Small intestine (tissue), 7 donors: ENCODE measurements at regions not wholly inside any gene's neighbourhood (a gene's known extent, or its start where the extent isn't known, plus 50 kb on each side); places are given as distances from the start of the nearest gene placed in this dataset.

Source experiments
- DNase-seq, 2 donors: peaks; one replicate each; pipeline versions ENCODE4 v3.0.0 to v3.0.0-alpha.2; 2013
- FAIRE-seq: peaks from 2 replicates; lab custom pipeline; 2012; peaks lifted over from hg19 to GRCh38; lab: Jason Lieb, UNC
- H3K27ac ChIP-seq, 3 donors: one replicate each; pipeline ENCODE4 v1.5.1; 2013; ENCODE audit warnings: low read length in 2 of 3, mild to moderate bottlenecking in 2 of 3, control low read depth in 1 of 3, inconsistent platforms in 1 of 3, low read depth in 1 of 3, moderate library complexity in 1 of 3
- H3K27me3 ChIP-seq, 3 donors: one replicate each; pipeline ENCODE4 v1.6.1; 2013; ENCODE audit warnings: low read length in 3 of 3, inconsistent platforms in 1 of 3; ENCODE audit not compliant: control insufficient read depth in 3 of 3, insufficient read depth in 3 of 3
- H3K36me3 ChIP-seq, 3 donors: one replicate each; pipeline ENCODE4 v1.6.1; 2013; ENCODE audit warnings: low read length in 3 of 3, inconsistent platforms in 1 of 3, low read depth in 1 of 3, mild to moderate bottlenecking in 1 of 3, moderate library complexity in 1 of 3; ENCODE audit not compliant: control insufficient read depth in 3 of 3, insufficient read depth in 2 of 3
- H3K4me1 ChIP-seq, 3 donors: one replicate each; pipeline ENCODE4 v1.6.1; 2013; ENCODE audit warnings: low read length in 2 of 3, inconsistent platforms in 1 of 3, low read depth in 1 of 3, mild to moderate bottlenecking in 1 of 3, moderate library complexity in 1 of 3; ENCODE audit not compliant: control insufficient read depth in 3 of 3, insufficient read depth in 2 of 3
- H3K4me3 ChIP-seq, 3 donors: one replicate each; pipeline ENCODE4 v1.5.1; 2013; ENCODE audit warnings: low read length in 3 of 3, control low read depth in 1 of 3, inconsistent platforms in 1 of 3, low read depth in 1 of 3, mild to moderate bottlenecking in 1 of 3, moderate library complexity in 1 of 3
- H3K9me3 ChIP-seq, 2 donors: one replicate each; pipeline ENCODE4 v1.6.1; 2013; ENCODE audit warnings: low read depth in 1 of 2, low read length in 1 of 2; ENCODE audit not compliant: control insufficient read depth in 2 of 2, insufficient read depth in 1 of 2
- WGBS, 3 donors: extraction: QIAGEN DNeasy Blood & Tissue Kit; methylation state at CpG; one replicate each; pipeline ENCODE4 v1.1.7; 2013; 5-methylcytosine and 5-hydroxymethylcytosine counted together
- donor health status: healthy with polysubstance abuse.
- donor health status: control.
- donor health status: control.
- donor health status: Bipolar disorder and iron deficiency.
- donor health status: healthy.

- FAIRE-seq = no peak
- H3K27ac ChIP-seq = no peak overlapping the region
- H3K9me3 ChIP-seq = no peaks in the 10 kb centered on the region
- H3K4me1 ChIP-seq = peaks cover 0 to 17% (median 0%) of the 10 kb centered on the region in 3 donors
- WGBS, 3 donors = 58 to 73% (median 64%) methylated on average over 3 of the region's 3 CpGs
- DNase-seq = no peak
- no peak overlapping the region for H3K4me3 ChIP-seq
- H3K27me3 ChIP-seq = no peaks in the 10 kb centered on the region
- no peaks in the 10 kb centered on the region for H3K36me3 ChIP-seq
Measured at GRCh38 chr5:56557198-56557597, 258.2 kb upstream of the MAP3K1 start.

DNA sequence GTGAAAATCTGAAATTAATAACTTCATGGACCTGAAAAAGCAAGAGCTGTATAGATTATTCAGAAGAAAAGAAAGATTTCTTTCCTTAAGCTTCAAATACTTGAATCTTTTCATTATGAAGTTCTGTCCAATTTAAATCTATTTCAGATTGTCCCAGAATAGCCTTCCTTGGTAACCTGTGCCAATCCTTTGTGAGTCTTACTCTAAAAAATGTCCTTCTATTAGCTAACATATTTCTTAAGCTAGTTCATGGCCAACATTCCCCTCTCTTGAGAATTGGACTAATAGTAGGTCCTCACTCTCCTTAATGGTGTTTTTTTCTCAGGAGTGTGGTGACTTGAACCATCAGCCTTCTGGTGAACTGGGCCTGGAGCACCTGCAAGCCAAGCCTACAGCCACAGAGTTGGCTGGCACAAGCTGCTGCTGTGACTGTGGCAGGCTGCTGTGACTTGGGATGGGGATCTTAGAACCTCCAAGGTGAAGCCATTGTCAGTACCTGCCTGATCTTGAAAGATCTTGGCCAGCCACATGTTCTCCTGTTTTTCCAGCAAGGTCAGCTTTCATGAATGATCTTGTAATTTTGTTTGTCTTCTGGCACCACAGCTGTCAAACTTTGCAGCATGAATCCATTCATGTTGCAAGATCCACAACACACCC is 262.6 kb upstream of the MAP3K1 start:
- no peaks in the 10 kb centered on the region for H3K36me3 ChIP-seq
- FAIRE-seq (no peak), DNase-seq (no peak)

DNA sequence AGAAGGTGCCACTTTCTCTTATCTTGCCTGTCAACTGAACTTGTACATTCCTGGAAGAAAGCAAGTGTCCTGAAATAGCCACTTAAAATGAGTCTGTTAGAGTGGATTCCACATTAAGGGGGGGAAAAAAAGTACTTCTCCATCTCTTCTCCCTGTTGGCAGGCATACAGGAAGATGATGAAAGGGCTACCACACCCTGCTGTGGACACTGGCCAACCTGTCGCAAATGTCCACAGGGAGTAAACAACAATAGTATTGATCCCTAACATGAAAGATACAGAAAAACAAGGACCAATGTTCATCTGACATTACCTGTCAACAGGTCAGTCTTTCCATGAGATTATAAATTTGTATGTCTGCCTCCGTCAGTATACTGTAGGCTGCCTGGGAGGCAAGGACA is 265.1 kb upstream of the MAP3K1 start:
- Histone ChIP-seq H3K4me3 (no peak overlapping the region), H3K27me3 (no peaks in the 10 kb centered on the region), H3K36me3 (no peaks in the 10 kb centered on the region), H3K4me1 (peaks cover 0 to 2% (median 0%) of the 10 kb centered on the region in 3 donors), H3K27ac (no peak overlapping the region), H3K9me3 (no peaks in the 10 kb centered on the region)
- WGBS, 3 donors = 70 to 78% (median 70%) methylated on average over 2 of the region's 2 CpGs
- no peak for DNase-seq
- FAIRE-seq = no peak

More for the DNA sequence above, 262.6 kb upstream of the MAP3K1 start:
- H3K27me3 ChIP-seq = no peaks in the 10 kb centered on the region
- no peak overlapping the region for H3K27ac ChIP-seq
- H3K4me3 ChIP-seq = no peak overlapping the region
- no peaks in the 10 kb centered on the region for H3K9me3 ChIP-seq
- H3K4me1 ChIP-seq = peaks cover 0 to 3% (median 2%) of the 10 kb centered on the region in 3 donors

GRCh38 chr5:56549096-56549886 is 266.1 kb upstream of the MAP3K1 start:
- Histone ChIP-seq H3K27ac (no peak overlapping the region), H3K4me1 (peaks cover 0 to 2% (median 0%) of the 10 kb centered on the region in 3 donors), H3K36me3 (no peaks in the 10 kb centered on the region), H3K4me3 (no peak overlapping the region), H3K27me3 (no peaks in the 10 kb centered on the region), H3K9me3 (no peaks in the 10 kb centered on the region)
- 85 to 92% (median 86%) methylated on average over 3 of the region's 3 CpGs for WGBS, 3 donors
- FAIRE-seq (no peak), DNase-seq (no peak)

DNA sequence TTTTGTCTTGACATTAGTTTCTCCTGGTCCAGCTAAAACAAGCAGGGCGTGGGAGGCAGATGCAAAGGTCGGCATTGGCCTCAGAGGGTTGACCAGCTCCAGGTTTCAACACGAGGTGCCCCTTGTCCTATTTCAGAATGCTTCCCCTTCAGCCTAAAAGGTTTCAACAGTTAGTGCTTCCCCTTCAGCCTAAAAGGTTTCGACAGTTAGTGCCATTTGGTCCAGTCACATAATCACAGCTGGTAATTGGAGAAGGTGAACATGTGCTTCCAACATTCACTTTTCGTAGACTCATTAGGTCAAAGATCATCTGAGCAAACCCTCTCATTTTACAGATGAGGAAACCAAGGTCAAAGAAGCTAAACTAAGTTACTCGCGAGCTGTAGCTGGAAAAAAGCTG is 270.3 kb upstream of the MAP3K1 start:
- H3K27me3 ChIP-seq = no peaks in the 10 kb centered on the region
- no peaks in the 10 kb centered on the region for H3K9me3 ChIP-seq
- DNase-seq (no peak), FAIRE-seq (no peak)
- H3K4me3 ChIP-seq = no peak overlapping the region
- no peak overlapping the region for H3K27ac ChIP-seq
- peaks cover 0 to 2% (median 0%) of the 10 kb centered on the region in 3 donors for H3K4me1 ChIP-seq
- no peaks in the 10 kb centered on the region for H3K36me3 ChIP-seq
- WGBS, 3 donors = 80 to 89% (median 82%) methylated on average over 7 of the region's 7 CpGs

DNA sequence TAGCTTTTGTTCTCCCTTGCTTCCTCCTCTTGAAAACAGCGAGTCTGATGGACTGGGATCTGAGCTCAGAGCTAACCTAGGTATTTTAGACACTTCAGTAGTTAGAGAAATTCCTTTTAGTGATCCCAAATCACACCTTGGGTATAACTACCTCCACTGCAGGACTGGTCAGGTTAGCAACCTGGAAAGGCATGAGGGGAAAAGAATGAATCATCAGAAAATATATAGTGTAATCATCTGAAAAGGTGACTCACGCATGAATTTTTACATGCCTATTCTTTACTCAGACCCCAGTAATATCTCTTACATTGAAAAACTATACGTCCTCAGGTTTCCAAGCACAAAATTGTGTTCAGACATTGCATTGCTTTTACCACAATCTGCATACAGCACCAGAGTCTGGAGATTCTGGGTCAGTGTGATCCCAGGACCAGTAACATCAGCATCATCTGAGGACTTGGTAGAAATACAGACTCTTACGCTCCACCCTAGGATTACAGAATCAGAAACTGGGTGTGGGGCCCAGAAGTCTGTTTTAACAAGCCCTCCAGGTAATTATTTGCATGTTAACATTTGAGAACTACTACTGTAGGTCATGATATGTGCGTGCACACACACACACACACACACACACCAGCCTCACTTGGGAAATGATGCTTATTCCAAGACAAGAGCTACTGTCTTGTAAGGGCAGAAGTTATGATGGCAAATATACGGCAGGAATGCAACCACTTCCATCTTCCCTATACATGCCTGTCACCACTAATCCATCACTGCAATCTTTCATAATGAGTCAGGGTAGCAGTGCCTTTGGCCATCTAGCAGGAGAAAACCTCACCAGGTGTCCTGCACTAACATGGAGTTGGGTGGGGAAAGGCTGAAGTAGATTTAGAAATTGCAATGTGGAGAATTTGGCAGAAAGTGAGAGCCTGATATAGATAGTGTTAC is 271.6 kb upstream of the MAP3K1 start:
- H3K27ac ChIP-seq = no peak overlapping the region
- FAIRE-seq = no peak
- 85 to 89% (median 87%) methylated on average over 6 of the region's 6 CpGs for WGBS, 3 donors

DNA sequence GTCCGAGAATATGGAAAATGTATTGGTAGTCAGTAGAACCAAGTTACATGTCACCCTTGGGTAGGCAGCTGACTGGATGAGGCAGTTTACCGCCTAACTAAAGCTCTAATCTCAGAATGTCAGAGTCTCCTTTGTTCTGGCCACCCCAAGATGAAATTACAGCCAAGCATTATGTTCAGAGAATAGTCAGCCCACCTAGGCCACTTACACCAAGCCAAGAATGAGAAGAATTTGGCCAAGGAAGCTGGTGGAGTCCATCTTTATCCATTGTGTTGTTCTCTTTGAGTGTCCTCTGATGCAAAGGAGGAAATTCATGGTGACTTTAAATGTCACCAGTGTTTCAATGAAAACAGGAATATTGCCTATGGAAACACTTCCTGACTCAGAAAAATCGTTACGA is 275.1 kb upstream of the MAP3K1 start:
- peaks cover 0 to 5% (median 0%) of the 10 kb centered on the region in 3 donors for H3K4me1 ChIP-seq
- H3K36me3 ChIP-seq = no peaks in the 10 kb centered on the region
- FAIRE-seq = no peak
- no peak for DNase-seq
- 85 to 90% (median 88%) methylated on average over 4 of the region's 4 CpGs for WGBS, 3 donors
- no peaks in the 10 kb centered on the region for H3K9me3 ChIP-seq
- H3K27me3 ChIP-seq = no peaks in the 10 kb centered on the region
- H3K27ac ChIP-seq = no peak overlapping the region
- H3K4me3 ChIP-seq = no peak overlapping the region

More for the DNA sequence above, 271.6 kb upstream of the MAP3K1 start:
- H3K36me3 ChIP-seq = no peaks in the 10 kb centered on the region
- no peaks in the 10 kb centered on the region for H3K9me3 ChIP-seq
- no peaks in the 10 kb centered on the region for H3K27me3 ChIP-seq
- DNase-seq = no peak
- H3K4me3 ChIP-seq = no peak overlapping the region
- H3K4me1 ChIP-seq = no peaks in the 10 kb centered on the region

DNA sequence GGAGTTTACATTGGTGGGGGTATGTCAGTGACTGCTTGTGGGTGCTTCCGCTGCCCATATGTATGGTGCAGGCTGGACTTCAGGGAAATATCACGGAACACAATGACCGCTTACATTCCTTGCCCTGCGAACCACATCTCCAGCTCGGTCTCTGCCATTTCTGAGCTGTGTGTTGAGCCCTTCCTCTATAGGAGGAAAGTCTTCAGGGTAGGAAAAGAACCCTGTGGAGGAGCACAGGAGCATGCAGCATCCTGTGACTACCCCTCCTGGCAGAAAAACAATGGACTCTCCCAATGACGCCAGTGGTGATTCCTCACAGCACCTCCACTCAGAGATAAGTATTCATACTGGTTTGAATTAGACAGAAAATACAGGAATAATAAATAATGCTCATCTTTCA is 276.8 kb upstream of the MAP3K1 start:
- Histone ChIP-seq H3K27ac (no peak overlapping the region), H3K4me1 (peaks cover 0 to 21% (median 0%) of the 10 kb centered on the region in 3 donors), H3K9me3 (no peaks in the 10 kb centered on the region), H3K36me3 (peaks cover 0 to 2% (median 0%) of the 10 kb centered on the region in 3 donors), H3K27me3 (no peaks in the 10 kb centered on the region), H3K4me3 (no peak overlapping the region)
- FAIRE-seq (no peak), DNase-seq (no peak)
- 95 to 98% (median 97%) methylated on average over 6 of the region's 6 CpGs for WGBS, 3 donors
